SU-DHL-6 (cell line): ENCODE measurements at regions not wholly inside any gene's neighbourhood (a gene's known extent, or its start where the extent isn't known, plus 50 kb on each side); places are given as distances from the start of the nearest gene placed in this dataset.

Experiments used
- CTCF ChIP-seq: fragments of 200-600 bp; sonication (generic); IDR thresholded peaks from one replicate; pipeline ENCODE4 v1.5.1; 2017; ENCODE audit warnings: antibody characterized with exemption, mild to moderate bottlenecking, low read length, moderate library complexity; ENCODE audit not compliant: insufficient read depth, poor library complexity, severe bottlenecking
- EZH2phosphoT487 ChIP-seq: fragments of 200-600 bp; sonication (generic), shearing (Covaris generic); conservative IDR thresholded peaks from 2 replicates; pipeline ENCODE4 v1.6.1; 2018; ENCODE audit warnings: mild to moderate bottlenecking, antibody characterized with exemption, low read length, moderate library complexity, mixed read lengths

GRCh38 chr3:75042941-75043340 lies 428.5 kb upstream of the CNTN3 start:
- no peak for TF ChIP-seq CTCF
- TF ChIP-seq EZH2phosphoT487, result no peak
